GM10266 (cell line): ENCODE measurements at regions not wholly inside any gene's neighbourhood (a gene's known extent, or its start where the extent isn't known, plus 50 kb on each side); places are given as distances from the start of the nearest gene placed in this dataset.

ENCODE experiments used
- DNase-seq: peaks from one replicate; pipeline ENCODE4 v3.0.0; 2012; ENCODE audit errors: extremely low spot score
- TF ChIP-seq, protein P1 (sequence below): IDR thresholded peaks from 2 replicates; pipeline ENCODE4 v1.5.1; 2012; ENCODE audit warnings: mild to moderate bottlenecking, low read depth; ENCODE audit not compliant: control insufficient read depth, insufficient read depth; ENCODE audit errors: missing control alignments

DNA sequence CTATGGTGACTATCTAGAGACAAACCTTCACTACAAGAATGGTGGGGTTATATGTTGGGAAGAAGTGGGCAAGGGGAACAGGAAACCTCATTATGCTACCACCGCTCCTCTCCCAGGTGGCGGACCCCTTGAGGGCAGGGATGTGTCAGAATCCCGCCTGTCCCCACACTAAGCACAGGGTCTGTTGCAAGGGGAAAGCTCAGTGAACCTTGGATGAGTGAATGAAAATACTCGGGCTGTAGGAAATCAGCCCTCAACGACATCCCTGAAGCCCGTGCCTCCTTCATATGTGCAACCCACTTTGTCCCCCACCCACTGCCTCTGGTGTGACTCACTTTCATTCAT, 68.2 kb upstream of the AMPD3 start:
- DNase-seq = no peak
- TF ChIP-seq, protein P1, sequence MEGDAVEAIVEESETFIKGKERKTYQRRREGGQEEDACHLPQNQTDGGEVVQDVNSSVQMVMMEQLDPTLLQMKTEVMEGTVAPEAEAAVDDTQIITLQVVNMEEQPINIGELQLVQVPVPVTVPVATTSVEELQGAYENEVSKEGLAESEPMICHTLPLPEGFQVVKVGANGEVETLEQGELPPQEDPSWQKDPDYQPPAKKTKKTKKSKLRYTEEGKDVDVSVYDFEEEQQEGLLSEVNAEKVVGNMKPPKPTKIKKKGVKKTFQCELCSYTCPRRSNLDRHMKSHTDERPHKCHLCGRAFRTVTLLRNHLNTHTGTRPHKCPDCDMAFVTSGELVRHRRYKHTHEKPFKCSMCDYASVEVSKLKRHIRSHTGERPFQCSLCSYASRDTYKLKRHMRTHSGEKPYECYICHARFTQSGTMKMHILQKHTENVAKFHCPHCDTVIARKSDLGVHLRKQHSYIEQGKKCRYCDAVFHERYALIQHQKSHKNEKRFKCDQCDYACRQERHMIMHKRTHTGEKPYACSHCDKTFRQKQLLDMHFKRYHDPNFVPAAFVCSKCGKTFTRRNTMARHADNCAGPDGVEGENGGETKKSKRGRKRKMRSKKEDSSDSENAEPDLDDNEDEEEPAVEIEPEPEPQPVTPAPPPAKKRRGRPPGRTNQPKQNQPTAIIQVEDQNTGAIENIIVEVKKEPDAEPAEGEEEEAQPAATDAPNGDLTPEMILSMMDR = no peak

DNA sequence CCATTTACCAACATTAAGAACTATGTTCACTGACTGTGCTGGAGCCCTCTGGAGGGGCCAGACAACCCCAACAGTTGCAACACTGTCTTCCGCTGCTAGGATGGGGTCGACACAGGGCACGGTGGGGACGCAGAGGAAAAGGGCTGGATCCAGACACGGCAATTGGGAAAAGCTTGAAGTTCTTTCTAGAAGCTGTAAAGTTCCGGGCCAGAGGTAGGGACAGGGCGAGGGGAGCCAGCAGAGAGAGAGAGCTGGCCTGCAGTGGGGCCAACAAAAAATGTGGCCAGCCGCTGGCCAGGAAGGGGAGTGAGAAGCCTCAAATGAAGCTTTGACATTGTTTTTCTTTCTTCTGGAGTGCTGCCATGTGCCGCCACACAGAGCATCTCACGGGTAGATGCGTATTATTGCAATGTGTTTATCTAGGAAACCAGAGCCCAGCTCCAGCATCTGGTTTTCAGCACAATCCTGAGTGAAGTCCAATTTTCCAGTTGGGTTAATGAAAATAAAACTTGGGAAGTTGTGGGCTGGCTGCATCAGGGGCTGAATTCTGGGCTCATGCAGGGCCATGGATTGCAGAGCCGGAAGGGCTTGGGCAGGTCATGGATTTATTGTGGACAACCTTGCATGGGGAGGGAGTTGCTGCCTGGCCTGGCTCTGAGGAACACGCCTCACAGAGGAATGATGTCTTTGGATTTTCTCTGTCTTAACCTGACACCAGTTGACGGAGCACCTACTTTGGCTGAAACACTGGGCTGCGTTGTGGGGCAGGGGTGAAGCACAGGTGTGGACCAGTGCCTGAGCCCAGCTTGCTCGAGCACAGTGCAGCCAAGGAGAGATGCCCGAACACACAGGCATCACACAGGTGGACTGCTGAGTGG, 67.6 kb upstream of the AMPD3 start:
- TF ChIP-seq, protein P1 = no peak
- DNase-seq = no peak

DNA sequence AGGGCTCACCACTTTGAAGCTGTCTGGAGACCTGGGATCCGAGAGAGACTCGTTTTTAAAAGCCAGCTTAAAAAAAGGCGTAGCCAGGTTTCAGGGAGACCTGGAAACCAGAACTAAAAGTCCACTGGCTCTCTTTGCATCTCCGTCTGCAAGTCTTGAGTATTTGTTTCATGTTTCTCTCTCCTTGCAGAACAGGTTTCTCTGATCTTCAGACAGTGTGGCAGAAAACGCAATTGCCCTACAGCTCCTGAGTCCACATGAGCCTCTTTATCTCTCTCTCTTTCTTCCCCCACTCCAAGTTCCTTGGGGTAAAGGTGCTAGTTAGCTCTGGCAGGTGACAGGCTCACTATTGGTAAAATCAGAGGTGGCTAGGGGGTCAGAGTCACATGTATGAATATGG, 67.0 kb upstream of the AMPD3 start:
- DNase-seq = no peak
- TF ChIP-seq, protein P1 = no peak

DNA sequence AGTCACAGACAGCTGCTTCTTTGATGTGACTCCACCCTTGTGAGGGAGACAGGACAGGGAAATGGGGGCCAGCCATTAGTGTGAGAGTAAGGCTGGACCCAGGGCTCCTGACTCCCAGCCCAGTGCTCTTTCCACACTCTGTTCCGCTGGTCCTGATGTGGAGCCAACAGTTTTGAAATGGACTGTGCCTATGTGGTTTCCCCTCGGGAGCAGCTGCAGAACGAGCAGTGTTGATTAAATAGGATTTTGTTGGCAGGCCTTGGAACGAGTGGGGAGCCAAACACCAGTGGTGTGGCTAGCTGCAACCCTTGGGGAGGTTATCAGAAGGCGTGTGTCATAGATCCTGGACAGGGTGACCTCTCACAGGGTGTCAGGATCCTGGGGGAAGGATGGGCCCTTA, 66.5 kb upstream of the AMPD3 start:
- TF ChIP-seq, protein P1 = no peak
- DNase-seq = no peak

DNA sequence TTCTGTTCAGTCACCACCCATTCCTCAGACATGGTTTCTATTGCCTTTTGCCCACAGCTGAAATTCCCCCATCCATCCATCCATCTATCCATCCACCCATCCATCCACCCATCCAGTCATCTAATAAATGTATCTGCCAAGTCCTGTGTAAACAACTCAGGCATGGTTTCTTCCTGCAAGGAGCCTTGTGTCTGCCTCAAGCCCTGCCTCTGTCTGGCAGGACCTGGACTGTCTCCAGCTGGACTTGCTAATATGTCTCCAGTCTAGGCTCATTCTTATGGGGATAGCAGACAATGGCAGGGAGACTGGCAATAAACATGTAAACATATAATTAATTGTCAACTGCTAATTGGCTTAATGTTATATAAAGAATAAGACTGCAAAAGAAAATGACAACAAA, 64.7 kb upstream of the AMPD3 start:
- TF ChIP-seq, protein P1 = no peak
- DNase-seq = no peak

DNA sequence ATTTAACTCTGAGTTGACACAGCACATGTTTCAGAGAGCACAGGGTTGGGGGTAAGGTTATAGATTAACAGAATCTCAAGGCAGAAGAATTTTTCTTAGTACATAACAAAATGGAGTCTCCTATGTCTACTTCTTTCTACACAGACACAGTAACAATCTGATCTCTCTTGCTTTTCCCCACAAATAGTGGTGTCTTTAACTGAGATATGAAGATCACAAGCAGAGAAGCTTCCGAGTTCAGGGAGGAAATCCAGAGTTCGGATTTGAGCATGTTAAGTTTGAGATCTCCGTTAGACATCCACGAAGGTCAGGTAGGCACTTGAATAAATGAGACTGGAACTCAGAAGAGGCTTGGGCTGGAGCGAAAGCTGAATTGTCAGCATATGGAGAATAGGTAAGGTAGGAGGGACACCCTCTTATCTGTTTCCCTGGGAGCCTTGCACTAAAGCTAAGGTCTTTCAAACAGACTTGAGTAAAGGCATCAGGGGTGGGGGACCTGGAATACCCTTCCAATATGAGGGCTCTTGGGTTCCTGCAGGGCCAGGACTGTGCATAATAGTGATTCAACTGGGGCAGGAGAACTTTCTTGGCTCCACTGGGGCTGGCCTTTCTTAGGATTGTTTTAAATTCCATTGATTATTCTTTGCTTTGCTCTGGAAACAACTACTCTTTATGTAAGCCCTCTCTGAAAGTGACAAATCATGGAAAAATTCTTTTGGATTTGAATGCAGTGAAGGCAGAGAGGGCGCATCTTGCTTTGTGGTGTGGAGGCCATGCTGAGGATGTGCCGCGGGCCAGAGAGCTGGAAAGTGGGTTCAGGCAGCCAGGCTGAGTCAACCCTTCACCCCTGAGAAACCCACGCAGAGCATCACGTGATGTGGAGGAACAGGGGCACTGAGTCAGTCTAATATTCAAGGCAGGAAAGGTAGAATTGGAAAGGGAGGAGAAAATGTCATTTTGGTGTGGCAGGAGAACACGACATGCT, 62.7 kb upstream of the AMPD3 start:
- TF ChIP-seq, protein P1 = no peak
- DNase-seq = no peak
